ENCODE measurements at regions not wholly inside any gene's neighbourhood (a gene's known extent, or its start where the extent isn't known, plus 50 kb on each side); places are given as distances from the start of the nearest gene placed in this dataset.
"Not testable (repeated sequence)": the region's sequence is repeated elsewhere in the genome, so short reads cannot be mapped to it uniquely, and the experiment has no call there.

GRCh38 chr14:25431211-25432076 lies 381.5 kb upstream of the STXBP6 start:
- DNase-seq = no peak

- no peak for DNase-seq
Measured at GRCh38 chr14:25430808-25431207, 380.9 kb upstream of the STXBP6 start.

DNA sequence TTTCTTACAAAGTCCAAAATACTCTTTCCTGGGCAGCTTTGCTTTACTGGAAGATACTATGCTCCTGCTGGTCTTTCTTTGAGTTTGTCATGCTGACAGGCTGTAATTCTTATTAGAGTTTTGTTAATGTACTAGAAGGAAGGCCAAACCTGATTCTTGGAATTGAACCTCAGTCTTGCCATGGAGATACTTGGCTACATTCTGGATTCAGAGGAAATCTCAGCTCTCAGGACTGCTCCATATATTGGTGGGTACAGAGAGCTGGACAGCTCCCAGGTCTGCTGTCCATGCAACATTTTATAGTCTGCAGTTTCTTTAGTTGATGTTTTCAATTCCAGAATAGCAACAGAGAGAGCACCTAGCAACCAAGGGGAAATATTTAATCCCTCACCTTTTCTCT lies 363.1 kb upstream of the STXBP6 start:
- DNase-seq = no peak

DNA sequence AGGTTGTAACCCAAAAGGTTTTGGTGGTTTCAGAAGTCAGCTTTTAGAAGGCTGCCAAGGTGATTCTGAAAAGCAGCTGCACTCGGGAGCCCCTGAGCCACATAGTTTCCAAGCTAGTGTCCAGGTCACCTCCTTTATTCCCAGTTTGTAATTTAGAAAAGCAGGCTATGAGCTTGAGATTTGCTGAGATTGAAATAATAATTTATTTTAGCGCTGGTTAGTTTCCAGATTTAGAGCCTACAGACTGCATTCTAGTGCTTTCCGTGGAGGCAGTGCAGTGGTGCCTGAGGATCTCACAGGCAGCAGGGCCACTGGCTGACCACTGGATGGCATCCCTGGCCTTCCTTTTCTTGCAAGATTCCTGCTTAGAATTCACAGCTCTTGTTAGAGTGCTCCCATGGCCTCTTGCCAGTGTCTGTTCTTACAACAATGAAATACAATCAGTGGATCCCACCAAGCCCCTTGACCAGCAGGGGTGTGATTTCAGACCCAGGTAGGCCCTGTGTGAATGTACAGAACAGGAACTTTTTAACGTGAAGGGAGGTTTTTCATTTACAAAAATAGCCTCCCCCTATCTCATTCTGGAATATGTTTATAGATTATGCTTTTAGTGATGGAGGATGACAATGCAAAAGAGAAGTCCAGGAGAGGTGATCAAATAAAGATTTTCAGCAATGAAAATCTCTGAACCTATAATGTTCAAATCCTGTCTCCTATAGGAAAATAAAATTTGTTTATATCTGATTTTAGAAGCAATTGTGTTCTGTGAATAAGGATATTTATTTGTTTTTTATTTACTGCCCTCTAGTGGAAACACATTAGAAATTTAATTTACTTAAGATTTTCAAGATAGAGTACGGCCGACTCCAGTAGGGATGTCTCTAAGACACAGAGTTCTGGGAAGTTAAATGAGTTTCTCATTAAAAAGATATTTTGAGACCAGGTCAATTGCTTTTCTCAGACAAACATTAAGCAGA lies 362.1 kb upstream of the STXBP6 start:
- no peak for DNase-seq

DNA sequence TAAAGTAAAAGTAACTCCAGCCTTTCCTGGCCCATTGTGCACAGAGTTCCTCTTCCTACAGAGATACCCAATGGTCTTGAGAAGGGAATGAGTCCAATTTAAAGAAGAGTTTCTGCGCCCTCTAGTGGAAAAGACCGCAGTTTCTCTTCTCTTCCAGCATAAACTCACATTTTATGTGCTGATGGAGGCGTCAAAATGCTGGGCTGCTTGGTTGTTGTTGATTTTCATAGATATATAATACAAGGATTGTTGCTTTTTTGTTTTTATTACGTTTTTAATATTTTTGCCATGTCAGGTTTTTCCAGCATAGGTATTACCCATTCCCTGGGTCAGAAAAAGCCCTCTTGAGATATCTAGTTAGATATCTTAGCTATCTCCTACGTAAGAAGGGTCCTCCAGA lies 356.9 kb upstream of the STXBP6 start:
- DNase-seq = no peak

GRCh38 chr14:25400607-25401206 lies 350.8 kb upstream of the STXBP6 start:
- DNase-seq = peak; percentile 3

DNA sequence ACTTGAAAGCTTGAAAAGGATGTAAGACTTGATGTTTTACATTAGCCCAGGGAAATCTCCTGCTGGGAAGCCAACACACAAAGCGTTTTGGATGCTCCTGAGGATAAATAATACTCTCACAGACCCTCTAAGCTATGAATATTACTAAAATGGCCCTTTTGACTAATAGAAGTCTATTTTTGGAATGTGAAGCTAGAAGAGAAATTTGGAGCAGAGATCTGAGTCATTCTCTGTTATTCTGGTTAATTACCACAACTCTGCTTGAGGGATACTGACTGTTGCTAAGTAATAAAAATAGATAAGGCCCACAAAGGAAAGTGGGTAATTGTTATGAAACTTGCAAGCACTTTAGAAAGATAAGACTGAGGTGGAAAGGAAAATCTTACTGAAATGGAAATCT lies 346.2 kb upstream of the STXBP6 start:
- no peak for DNase-seq

DNA sequence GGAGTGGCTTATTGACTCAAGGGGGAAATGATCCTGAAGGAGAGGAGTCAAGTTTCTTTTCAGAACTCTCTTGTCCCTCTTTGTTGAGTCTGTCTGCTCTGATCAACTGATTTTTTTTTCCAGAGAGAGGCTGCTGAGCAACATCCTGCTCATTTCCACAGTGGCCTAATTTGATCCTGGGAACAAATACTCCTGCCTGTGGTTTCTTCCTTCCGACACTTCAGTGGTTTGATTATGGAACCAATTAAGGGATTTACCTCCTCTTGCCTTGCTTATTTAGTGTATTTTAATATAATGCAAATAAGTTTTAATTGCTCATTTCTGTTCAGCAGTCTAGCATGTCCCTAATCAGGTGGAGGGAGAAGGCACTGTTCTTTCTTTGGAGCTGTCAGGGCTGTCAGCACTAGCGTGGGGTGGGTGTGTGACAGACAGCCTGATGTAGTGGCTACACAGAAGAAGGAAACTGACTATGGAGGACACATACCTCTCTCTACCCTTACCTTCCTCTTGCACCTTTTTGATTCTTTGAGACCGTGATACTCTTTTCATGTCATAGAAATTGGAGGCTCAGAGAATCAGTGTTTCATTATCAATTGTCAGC lies 344.9 kb upstream of the STXBP6 start:
- no peak for DNase-seq

DNA sequence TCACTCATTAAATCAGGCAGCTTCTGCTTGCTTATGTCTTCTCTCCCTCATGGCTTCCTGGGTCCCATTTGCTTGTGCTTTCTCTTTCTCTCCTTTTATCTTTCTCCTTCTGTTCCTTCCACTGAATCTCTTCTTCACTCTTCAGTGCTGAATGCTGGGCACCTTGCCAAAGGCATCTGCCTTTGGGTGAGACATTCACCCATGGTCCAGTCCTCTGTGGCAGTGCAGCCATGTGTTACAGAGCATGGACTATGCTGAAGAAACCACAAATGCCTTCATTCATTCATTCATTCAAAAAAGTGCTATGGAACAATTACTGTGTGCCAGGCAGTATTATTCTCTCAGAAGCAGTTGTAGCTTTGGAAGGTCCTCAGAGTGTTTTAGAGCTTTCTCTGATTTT lies 344.4 kb upstream of the STXBP6 start:
- DNase-seq = no peak

DNA sequence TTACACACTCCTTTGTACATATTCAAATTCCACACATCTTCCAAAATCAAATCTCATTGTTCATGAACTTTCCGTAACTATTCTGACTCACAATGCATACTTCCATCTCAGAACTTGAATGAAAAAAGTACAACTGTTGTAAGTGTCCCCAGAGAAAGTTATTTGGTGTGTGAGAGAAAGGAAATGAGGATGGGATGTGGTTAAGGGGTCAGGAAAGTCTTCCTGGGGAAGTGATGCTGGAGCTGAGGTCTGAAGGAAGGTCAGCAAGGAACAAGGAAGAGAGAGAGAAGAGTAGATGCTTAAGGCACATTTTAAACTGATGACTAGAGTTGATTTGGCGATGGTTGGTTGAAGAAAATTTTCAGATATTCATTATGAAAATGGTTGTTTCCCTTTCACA lies 340.0 kb upstream of the STXBP6 start:
- DNase-seq = no peak

GRCh38 chr14:25381498-25381897 lies 331.6 kb upstream of the STXBP6 start:
- DNase-seq = no peak

- DNase-seq = no peak
Measured at GRCh38 chr14:25375639-25376038, 325.7 kb upstream of the STXBP6 start.

- DNase-seq = no peak
Measured at GRCh38 chr14:25371068-25371467, 321.1 kb upstream of the STXBP6 start.

DNA sequence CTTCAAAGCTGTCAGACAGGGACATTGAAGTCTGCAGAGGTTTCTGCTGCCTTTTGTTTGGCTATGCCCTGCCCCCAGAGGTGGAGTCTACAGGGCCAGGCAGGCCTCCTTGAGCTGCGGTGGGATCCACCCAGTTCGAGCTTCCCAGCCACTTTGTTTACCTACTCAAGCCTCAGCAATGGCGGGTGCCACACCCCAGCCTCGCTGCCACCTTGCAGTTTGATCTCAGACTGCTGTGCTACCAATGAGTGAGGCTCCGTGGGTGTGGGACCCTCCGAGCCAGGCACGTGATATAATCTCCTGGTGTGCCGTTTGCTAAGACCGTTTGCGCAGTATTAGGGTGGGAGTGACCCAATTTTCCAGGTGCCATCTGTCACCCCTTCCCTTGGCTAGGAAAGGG lies 320.1 kb upstream of the STXBP6 start:
- not testable (repeated sequence) for DNase-seq

- DNase-seq = no peak
Measured at GRCh38 chr14:25358330-25358729, 308.4 kb upstream of the STXBP6 start.

- DNase-seq = no peak
Measured at GRCh38 chr14:25351269-25351668, 301.3 kb upstream of the STXBP6 start.

- no peak for DNase-seq
Measured at GRCh38 chr14:25350802-25351201, 300.9 kb upstream of the STXBP6 start.

- DNase-seq = no peak
Measured at GRCh38 chr14:25350021-25350420, 300.1 kb upstream of the STXBP6 start.

GRCh38 chr14:25349269-25349668 lies 299.3 kb upstream of the STXBP6 start:
- no peak for DNase-seq

GRCh38 chr14:25340882-25341281 lies 290.9 kb upstream of the STXBP6 start:
- no peak for DNase-seq

DNA sequence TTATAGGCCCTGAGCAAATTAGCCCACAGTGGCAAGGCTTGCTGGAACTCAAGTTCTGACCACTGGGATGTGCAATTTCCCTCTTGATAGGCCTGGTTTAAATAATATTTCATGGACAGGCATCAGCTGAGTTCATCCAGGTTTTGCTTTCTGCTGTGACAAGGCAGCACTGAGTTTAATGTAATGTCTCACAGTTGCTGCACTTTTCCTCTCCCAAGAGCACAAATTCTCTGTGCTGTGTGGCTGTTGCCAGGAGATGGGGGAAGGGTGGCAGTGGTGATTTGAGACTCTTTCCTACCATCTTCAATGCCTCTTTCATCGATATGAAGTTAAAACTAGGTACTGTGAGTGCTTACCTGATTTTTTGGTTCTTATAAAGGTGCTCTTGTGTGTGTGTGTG lies 272.8 kb upstream of the STXBP6 start:
- DNase-seq = no peak

DNA sequence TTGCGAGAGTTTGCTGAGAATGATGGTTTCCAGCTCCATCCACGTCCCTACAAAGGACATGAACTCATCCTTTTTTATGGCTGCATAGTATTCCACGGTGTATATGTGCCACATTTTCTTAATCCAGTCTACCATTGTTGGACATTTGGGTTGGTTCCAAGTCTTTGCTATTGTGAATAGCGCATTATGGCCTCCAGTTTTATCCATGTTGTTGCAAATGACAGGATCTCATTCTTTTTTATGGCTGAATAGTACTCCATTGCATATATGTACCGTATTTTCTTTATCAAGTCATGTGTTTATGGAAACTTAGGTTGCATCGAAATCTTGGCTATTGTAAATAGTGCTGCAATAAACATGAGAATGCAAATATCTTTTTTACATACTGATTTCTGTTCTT lies 266.1 kb upstream of the STXBP6 start:
- not testable (repeated sequence) for DNase-seq

DNA sequence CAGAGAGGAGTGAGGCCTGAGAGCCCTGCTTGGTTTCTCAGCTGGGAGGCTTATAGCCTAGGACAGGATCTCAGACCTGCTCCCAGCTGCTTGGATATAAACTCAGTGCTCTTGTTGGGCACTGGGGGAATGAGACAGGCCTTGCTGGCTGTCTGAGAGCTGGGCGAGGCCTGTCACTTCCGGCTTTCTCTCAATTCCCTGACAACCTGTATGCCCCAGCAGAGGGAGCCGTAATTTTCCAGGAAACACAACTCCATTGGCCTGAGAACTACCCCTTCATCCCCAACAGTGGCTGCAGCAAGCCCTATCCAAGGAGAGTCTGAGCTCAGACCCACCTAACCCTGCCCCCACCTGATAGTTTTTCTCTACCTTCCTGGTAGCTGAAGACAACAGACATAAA lies 258.3 kb upstream of the STXBP6 start:
- no peak for DNase-seq

All from activated naive CD4-positive, alpha-beta T cell treated with Interleukin-2 at 50 U/mL for 16 hours (primary cell).